Ishikawa (cell line): ENCODE measurements at regions not wholly inside any gene's neighbourhood (a gene's known extent, or its start where the extent isn't known, plus 50 kb on each side); places are given as distances from the start of the nearest gene placed in this dataset.

Source experiments
- CEBPB ChIP-seq: IDR thresholded peaks from 2 replicates; pipeline ENCODE4 v1.6.1; 2012
- CREB1 ChIP-seq: IDR thresholded peaks from 2 replicates; pipeline ENCODE4 v1.6.1; 2012; ENCODE audit warnings: low read depth
- EGR1 ChIP-seq: IDR thresholded peaks from 2 replicates; pipeline ENCODE4 v1.6.1; 2012
- EP300 ChIP-seq: IDR thresholded peaks from 2 replicates; pipeline ENCODE4 v1.6.1; 2012; ENCODE audit warnings: borderline replicate concordance
- FOXM1 ChIP-seq: IDR thresholded peaks from 2 replicates; pipeline ENCODE4 v1.6.1; 2012; ENCODE audit warnings: low read depth, borderline replicate concordance
- MAX ChIP-seq: IDR thresholded peaks from 2 replicates; pipeline ENCODE4 v1.6.1; 2012
- NFIC ChIP-seq: IDR thresholded peaks from 2 replicates; pipeline ENCODE4 v1.6.1; 2012
- RAD21 ChIP-seq: IDR thresholded peaks from 2 replicates; pipeline ENCODE4 v1.6.1; 2012; ENCODE audit warnings: low read depth
- REST ChIP-seq: IDR thresholded peaks from 2 replicates; pipeline ENCODE4 v1.6.1; 2012; ENCODE audit warnings: low read depth, mild to moderate bottlenecking
- TAF1 ChIP-seq: IDR thresholded peaks from 2 replicates; pipeline ENCODE4 v1.6.1; 2012; ENCODE audit warnings: low read depth, mild to moderate bottlenecking
- TCF12 ChIP-seq: IDR thresholded peaks from 2 replicates; pipeline ENCODE4 v1.6.1; 2012; ENCODE audit warnings: low read depth
- TEAD4 ChIP-seq: IDR thresholded peaks from 2 replicates; pipeline ENCODE4 v1.6.1; 2012
- USF1 ChIP-seq: IDR thresholded peaks from 2 replicates; pipeline ENCODE4 v1.6.1; 2012
- YY1 ChIP-seq: IDR thresholded peaks from 2 replicates; pipeline ENCODE4 v1.6.1; 2012; ENCODE audit warnings: low read depth
- ZBTB7A ChIP-seq: IDR thresholded peaks from 2 replicates; pipeline ENCODE4 v1.6.1; 2012; ENCODE audit warnings: low read depth

GRCh38 chr5:97554977-97555643, 372.1 kb upstream of the RIOK2 start:
- TF ChIP-seq MAX (no peak), YY1 (no peak)

GRCh38 chr5:97555644-97555981, 372.6 kb upstream of the RIOK2 start:
- TF ChIP-seq RAD21 = no peak
- no peak for TF ChIP-seq CEBPB
- no peak for TF ChIP-seq REST
- TF ChIP-seq ZBTB7A = no peak
- TF ChIP-seq NFIC = no peak
- TF ChIP-seq EGR1 = no peak
- no peak for TF ChIP-seq YY1
- TF ChIP-seq USF1 = no peak
- no peak for TF ChIP-seq EP300
- TF ChIP-seq TAF1 = no peak
- no peak for TF ChIP-seq TEAD4
- TF ChIP-seq TCF12 = no peak
- no peak for TF ChIP-seq CREB1
- TF ChIP-seq MAX = no peak
- no peak for TF ChIP-seq FOXM1

GRCh38 chr5:97559827-97560598, 377.0 kb upstream of the RIOK2 start:
- TF ChIP-seq REST (no peak), EGR1 (no peak), TAF1 (no peak), YY1 (no peak), USF1 (no peak), ZBTB7A (no peak), CEBPB (no peak), TEAD4 (no peak), TCF12 (no peak), EP300 (no peak), RAD21 (no peak), FOXM1 (no peak), MAX (no peak), NFIC (no peak), CREB1 (no peak)

- no peak for TF ChIP-seq CEBPB
- TF ChIP-seq TAF1 = no peak
- no peak for TF ChIP-seq FOXM1
- TF ChIP-seq EP300 = no peak
- no peak for TF ChIP-seq REST
- TF ChIP-seq YY1 = no peak
- TF ChIP-seq CREB1 = no peak
- TF ChIP-seq USF1 = no peak
- no peak for TF ChIP-seq EGR1
- TF ChIP-seq TCF12 = no peak
- no peak for TF ChIP-seq NFIC
- TF ChIP-seq TEAD4 = no peak
- TF ChIP-seq RAD21 = no peak
- TF ChIP-seq ZBTB7A = no peak
- TF ChIP-seq MAX = no peak
Measured at GRCh38 chr5:97560599-97560993, 377.5 kb upstream of the RIOK2 start.
